ENCODE measurements at regions not wholly inside any gene's neighbourhood (a gene's known extent, or its start where the extent isn't known, plus 50 kb on each side); places are given as distances from the start of the nearest gene placed in this dataset.

DNA sequence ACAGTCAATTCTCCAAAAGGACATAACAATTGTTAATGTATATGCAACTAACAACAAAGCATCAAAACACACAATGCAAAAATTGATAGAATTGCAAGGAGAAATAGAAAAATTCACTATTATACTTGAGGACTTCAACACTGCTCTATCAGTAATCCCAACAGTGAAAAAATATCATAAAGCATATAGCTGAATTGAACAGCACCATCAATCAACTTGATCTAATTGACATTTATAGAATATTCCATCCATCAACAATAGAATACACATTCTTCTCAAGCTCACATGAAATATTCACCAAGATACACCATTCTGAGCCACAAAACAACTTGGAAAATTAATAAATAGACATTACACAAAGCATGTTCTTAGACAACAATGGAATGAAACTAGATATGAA is 60.1 kb upstream of the ASXL3 start:
- DNase-seq (ENCODE audit: extremely low read depth, low read depth): no peak

DNA sequence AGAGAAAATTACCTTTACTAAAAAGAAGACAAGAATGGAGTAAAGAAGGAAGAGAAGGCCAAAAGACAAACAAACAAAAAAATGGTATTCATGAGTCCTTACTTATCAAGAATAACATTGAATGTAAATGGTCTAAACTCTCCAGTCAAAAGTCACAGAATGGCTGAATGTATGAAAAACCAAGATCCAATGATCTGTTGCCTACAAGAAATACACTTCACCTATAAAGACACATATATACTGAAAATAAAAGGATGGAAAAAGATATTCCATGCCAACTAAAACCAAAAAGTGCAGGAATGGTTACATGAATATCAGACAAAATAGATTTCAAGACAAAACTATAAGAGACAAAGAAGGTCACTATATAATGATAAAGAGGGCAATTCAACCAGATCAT is 65.0 kb upstream of the ASXL3 start:
- DNase-seq (ENCODE audit: extremely low read depth, low read depth): no peak

DNA sequence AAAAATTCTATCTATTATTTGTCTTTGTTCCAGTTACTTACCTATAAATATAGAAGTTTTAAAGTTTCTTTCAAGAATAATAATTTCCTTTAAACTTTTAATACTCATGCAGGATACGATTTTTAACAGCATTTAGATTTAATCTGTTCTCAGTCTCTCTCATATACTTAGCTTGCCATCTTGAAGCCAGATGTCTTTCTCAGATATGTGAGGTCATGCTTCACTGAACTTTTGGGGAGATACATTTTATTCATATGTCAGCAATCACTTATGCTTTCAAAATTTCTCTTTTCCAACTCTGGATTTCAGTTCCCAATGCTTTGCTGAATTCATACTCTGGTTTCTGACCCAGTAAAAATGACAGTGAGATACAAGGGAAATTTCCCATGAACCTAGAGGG is 66.5 kb upstream of the CCDC178 start:
- no peak for DNase-seq (ENCODE audit: extremely low read depth, low read depth)

DNA sequence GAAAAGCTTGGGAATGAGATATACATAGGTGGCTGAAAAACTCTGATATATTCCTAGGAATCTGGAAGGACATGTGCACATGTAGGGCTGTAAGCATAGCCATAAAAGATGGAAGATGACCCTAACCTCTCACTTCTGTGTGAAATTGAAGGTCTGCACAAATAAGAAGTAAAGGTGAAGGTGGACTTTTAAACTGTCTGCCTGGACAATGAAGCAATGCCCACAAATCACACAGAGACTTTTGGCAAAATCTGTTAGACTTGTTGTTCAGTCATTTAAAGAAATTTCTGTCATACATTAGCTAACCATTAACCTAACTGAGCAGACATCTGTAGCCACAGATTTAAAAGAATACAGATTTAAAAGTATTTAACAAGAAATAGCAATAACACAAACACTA is 65.3 kb upstream of the CCDC178 start:
- no peak for DNase-seq (ENCODE audit: extremely low read depth, low read depth)

DNA sequence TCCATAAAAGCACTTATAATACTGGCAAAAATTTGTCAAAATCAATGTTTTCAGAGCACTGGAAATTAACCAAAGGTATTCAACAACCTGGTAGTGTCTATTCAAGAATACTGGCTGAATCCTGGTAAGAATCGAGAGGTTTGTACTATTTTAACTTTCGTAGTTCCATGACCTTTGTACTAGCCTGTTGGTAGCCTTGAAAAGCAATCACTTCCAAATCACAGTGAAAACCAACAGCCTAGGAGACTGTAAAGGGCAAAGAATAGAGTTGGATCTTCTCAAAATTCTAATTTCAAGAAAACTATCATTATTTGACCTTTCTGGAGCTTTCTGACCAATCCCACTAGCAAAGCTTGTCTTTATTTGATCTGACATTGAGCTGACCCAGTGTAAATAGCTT is 64.8 kb upstream of the CCDC178 start:
- no peak for DNase-seq (ENCODE audit: extremely low read depth, low read depth)

DNA sequence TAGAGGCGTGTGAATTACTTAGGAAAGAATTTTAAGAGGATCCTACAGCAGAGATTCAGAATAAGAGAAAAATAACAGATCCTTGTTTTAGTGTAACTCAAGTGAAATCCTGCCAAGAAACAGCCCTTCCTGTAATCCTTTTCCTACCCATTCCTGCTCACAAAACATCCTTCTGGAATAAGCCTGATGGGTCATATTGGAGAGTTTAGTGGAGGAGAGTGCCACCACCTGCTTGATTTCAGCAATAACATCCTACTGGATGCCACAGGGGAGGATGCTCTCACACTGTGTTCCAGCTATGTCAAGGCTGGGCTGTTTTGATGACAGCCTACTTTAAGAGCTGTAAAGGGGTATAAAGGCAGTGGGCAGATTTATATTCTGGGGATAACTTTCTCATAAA is 54.8 kb upstream of the CCDC178 start:
- DNase-seq (ENCODE audit: extremely low read depth, low read depth): peak; percentile 33

Data from NCI-H460 (cell line).